Neural progenitor cell (in vitro differentiated cells): ENCODE measurements at regions not wholly inside any gene's neighbourhood (a gene's known extent, or its start where the extent isn't known, plus 50 kb on each side); places are given as distances from the start of the nearest gene placed in this dataset.

Experiments
- DNase-seq: peaks from one replicate; pipeline ENCODE4 v3.0.0-alpha.2; 2016; ENCODE audit warnings: low spot score
- H2AFZ ChIP-seq: fragments of 200-600 bp; sonication (generic); replicated peaks from 2 replicates; pipeline ENCODE4 v1.6.1; 2016; ENCODE audit warnings: antibody characterized with exemption
- H3F3A ChIP-seq: fragments of 200-600 bp; sonication (generic); 2 replicates; pipeline ENCODE4 v1.6.1; 2016; ENCODE audit warnings: antibody characterized with exemption, low read depth
- H3K27ac ChIP-seq: fragments of 200-600 bp; sonication (generic); 2 replicates; pipeline ENCODE4 v1.5.1; 2016; ENCODE audit warnings: mild to moderate bottlenecking
- H3K27me3 ChIP-seq: fragments of 200-600 bp; sonication (generic); 2 replicates; pipeline ENCODE4 v1.6.1; 2016; ENCODE audit warnings: mild to moderate bottlenecking, moderate library complexity
- H3K36me3 ChIP-seq: fragments of 200-600 bp; sonication (generic); 2 replicates; pipeline ENCODE4 v1.5.1; 2016
- H3K4me1 ChIP-seq: fragments of 200-600 bp; sonication (generic); 2 replicates; pipeline ENCODE4 v1.6.1; 2016; ENCODE audit warnings: mixed run types
- H3K4me2 ChIP-seq: fragments of 200-600 bp; sonication (generic); 2 replicates; pipeline ENCODE4 v1.6.1; 2016
- H3K4me3 ChIP-seq: fragments of 200-600 bp; sonication (generic); 2 replicates; pipeline ENCODE4 v1.5.1; 2016
- H3K79me2 ChIP-seq: fragments of 200-600 bp; sonication (generic); 2 replicates; pipeline ENCODE4 v1.6.1; 2016; ENCODE audit warnings: low read depth
- H3K9ac ChIP-seq: fragments of 200-600 bp; sonication (generic); 2 replicates; pipeline ENCODE4 v1.6.1; 2016
- H3K9me3 ChIP-seq: fragments of 200-600 bp; sonication (generic); 2 replicates; pipeline ENCODE4 v1.5.1; 2016; ENCODE audit warnings: low read depth
- H4K20me1 ChIP-seq: fragments of 200-600 bp; sonication (generic); 2 replicates; pipeline ENCODE4 v1.6.1; 2016; ENCODE audit warnings: low read depth
- H3K27ac Mint-ChIP-seq: 3 replicates; pipeline ENCODE4 v1.8.0; 2021; ENCODE audit warnings: mixed read lengths
- H3K27me3 Mint-ChIP-seq: 2 replicates; pipeline ENCODE4 v1.8.0; 2022; ENCODE audit warnings: low read depth, mild to moderate bottlenecking, inconsistent platforms, moderate library complexity, mixed read lengths; ENCODE audit not compliant: insufficient read depth
- H3K36me3 Mint-ChIP-seq: 3 replicates; pipeline ENCODE4 v1.8.0; 2021; ENCODE audit warnings: mixed read lengths
- H3K4me1 Mint-ChIP-seq: 3 replicates; pipeline ENCODE4 v1.8.0; 2021; ENCODE audit warnings: mixed read lengths
- H3K4me3 Mint-ChIP-seq: 3 replicates; pipeline ENCODE4 v1.8.0; 2021; ENCODE audit warnings: mild to moderate bottlenecking, moderate library complexity, mixed read lengths
- H3K9me3 Mint-ChIP-seq: 3 replicates; pipeline ENCODE4 v1.8.0; 2020; ENCODE audit warnings: mixed read lengths
- CTCF ChIP-seq: fragments of 200-600 bp; sonication (generic); IDR thresholded peaks from 2 replicates; pipeline ENCODE4 v1.5.1; 2017; ENCODE audit warnings: antibody characterized with exemption, mild to moderate bottlenecking
- EZH2 ChIP-seq: fragments of 200-600 bp; sonication (generic); IDR thresholded peaks from 2 replicates; pipeline ENCODE4 v1.6.1; 2017; ENCODE audit warnings: antibody characterized with exemption, mild to moderate bottlenecking, moderate library complexity
- EZH2phosphoT487 ChIP-seq: fragments of 200-600 bp; sonication (generic); IDR thresholded peaks from 2 replicates; pipeline ENCODE4 v1.6.1; 2017; ENCODE audit warnings: antibody characterized with exemption

GRCh38 chr9:26311463-26311995 lies 581.1 kb downstream of the CAAP1 start:
- H3K9me3 ChIP-seq = no peaks in the 10 kb centered on the region
- no peak overlapping the region for H3K27ac ChIP-seq
- no peaks in the 10 kb centered on the region for H3F3A ChIP-seq
- H3K79me2 ChIP-seq = no peaks in the 10 kb centered on the region
- H3K27me3 ChIP-seq = no peaks in the 10 kb centered on the region
- H3K9ac ChIP-seq = no peak overlapping the region
- no peak overlapping the region for H3K4me2 ChIP-seq
- no peaks in the 10 kb centered on the region for H3K9me3 Mint-ChIP-seq
- H3K27me3 Mint-ChIP-seq = no peaks in the 10 kb centered on the region
- no peaks in the 10 kb centered on the region for H3K36me3 Mint-ChIP-seq
- H3K4me1 Mint-ChIP-seq = no peaks in the 10 kb centered on the region
- H3K4me3 Mint-ChIP-seq = no peak overlapping the region
- no peak overlapping the region for H3K27ac Mint-ChIP-seq
- no peak for TF ChIP-seq EZH2
- no peak for TF ChIP-seq CTCF
- TF ChIP-seq EZH2phosphoT487 = no peak
- H3K4me1 ChIP-seq = no peaks in the 10 kb centered on the region
- no peaks in the 10 kb centered on the region for H4K20me1 ChIP-seq
- DNase-seq = no peak
- H2AFZ ChIP-seq = no peak overlapping the region
- no peaks in the 10 kb centered on the region for H3K36me3 ChIP-seq
- H3K4me3 ChIP-seq = no peak overlapping the region

DNA sequence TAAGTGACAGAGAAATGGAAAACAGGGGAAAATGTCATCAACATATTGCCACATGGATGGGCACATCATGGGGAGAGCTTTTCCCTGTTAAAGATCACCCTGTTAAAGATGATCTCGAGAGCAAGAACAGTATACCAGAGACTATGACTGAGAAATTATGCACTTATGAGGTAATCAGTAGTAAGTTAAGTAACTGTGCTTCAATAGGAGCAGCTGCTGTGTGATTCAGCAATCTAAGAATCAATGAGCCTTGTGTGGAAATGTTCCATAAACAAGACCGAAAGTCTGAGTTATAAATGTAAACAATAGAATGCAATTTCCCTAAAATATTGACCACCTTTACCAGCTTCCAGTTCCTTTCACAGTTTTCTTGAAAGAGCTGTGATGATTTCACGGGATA lies 582.3 kb downstream of the CAAP1 start:
- TF ChIP-seq CTCF = no peak
- TF ChIP-seq EZH2 = no peak
- no peak for TF ChIP-seq EZH2phosphoT487
- H2AFZ ChIP-seq = no peak overlapping the region
- Mint-ChIP-seq H3K36me3 (no peaks in the 10 kb centered on the region), H3K4me3 (no peak overlapping the region), H3K27me3 (no peaks in the 10 kb centered on the region), H3K9me3 (no peaks in the 10 kb centered on the region), H3K27ac (no peak overlapping the region), H3K4me1 (no peaks in the 10 kb centered on the region)
- H3K9ac ChIP-seq = no peak overlapping the region
- no peak for DNase-seq
- H3K4me3 ChIP-seq = no peak overlapping the region
- H3K36me3 ChIP-seq = no peaks in the 10 kb centered on the region
- H3K9me3 ChIP-seq = no peaks in the 10 kb centered on the region
- H3K79me2 ChIP-seq = no peaks in the 10 kb centered on the region
- no peaks in the 10 kb centered on the region for H3K27me3 ChIP-seq
- no peak overlapping the region for H3K27ac ChIP-seq
- no peak overlapping the region for H3K4me2 ChIP-seq
- no peaks in the 10 kb centered on the region for H4K20me1 ChIP-seq
- H3F3A ChIP-seq = no peaks in the 10 kb centered on the region
- H3K4me1 ChIP-seq = no peaks in the 10 kb centered on the region

- no peaks in the 10 kb centered on the region for H3K4me1 ChIP-seq
- no peaks in the 10 kb centered on the region for H3F3A ChIP-seq
- TF ChIP-seq CTCF = no peak
- no peak for TF ChIP-seq EZH2
- no peak for TF ChIP-seq EZH2phosphoT487
- no peak overlapping the region for H2AFZ ChIP-seq
- H3K27me3 Mint-ChIP-seq = no peaks in the 10 kb centered on the region
- H3K79me2 ChIP-seq = no peaks in the 10 kb centered on the region
- H3K4me3 Mint-ChIP-seq = no peak overlapping the region
- no peaks in the 10 kb centered on the region for H3K9me3 Mint-ChIP-seq
- H3K27ac Mint-ChIP-seq = no peak overlapping the region
- H3K36me3 Mint-ChIP-seq = no peaks in the 10 kb centered on the region
- no peaks in the 10 kb centered on the region for H4K20me1 ChIP-seq
- H3K9me3 ChIP-seq = no peaks in the 10 kb centered on the region
- H3K27ac ChIP-seq = no peak overlapping the region
- no peak overlapping the region for H3K4me2 ChIP-seq
- no peak overlapping the region for H3K4me3 ChIP-seq
- H3K4me1 Mint-ChIP-seq = no peaks in the 10 kb centered on the region
- no peaks in the 10 kb centered on the region for H3K36me3 ChIP-seq
- H3K27me3 ChIP-seq = no peaks in the 10 kb centered on the region
- no peak overlapping the region for H3K9ac ChIP-seq
- DNase-seq = no peak
Measured at GRCh38 chr9:26308328-26308727, 584.3 kb downstream of the CAAP1 start.
